DOHH2 (cell line): ENCODE measurements at regions not wholly inside any gene's neighbourhood (a gene's known extent, or its start where the extent isn't known, plus 50 kb on each side); places are given as distances from the start of the nearest gene placed in this dataset.

ENCODE experiments used
- CTCF ChIP-seq: fragments of 200-600 bp; sonication (generic); IDR thresholded peaks from one replicate; pipeline ENCODE4 v1.5.1; 2014; ENCODE audit warnings: antibody characterized with exemption, mild to moderate bottlenecking, low read depth, low read length; ENCODE audit not compliant: poor library complexity, severe bottlenecking
- EZH2phosphoT487 ChIP-seq: fragments of 200-600 bp; sonication (generic); IDR thresholded peaks from 2 replicates; pipeline ENCODE4 v1.6.1; 2017; ENCODE audit warnings: borderline replicate concordance, mild to moderate bottlenecking, antibody characterized with exemption, low read length, moderate library complexity, mixed read lengths

- TF ChIP-seq CTCF, result no peak
- TF ChIP-seq EZH2phosphoT487, result no peak
Observed at GRCh38 chr12:113537751-113538087, 66.0 kb upstream of the LHX5 start.
